LHCN-M2 (cell line): ENCODE measurements at regions not wholly inside any gene's neighbourhood (a gene's known extent, or its start where the extent isn't known, plus 50 kb on each side); places are given as distances from the start of the nearest gene placed in this dataset.

Experiments
- DNase-seq: peaks from one replicate; pipeline ENCODE4 v3.0.0-alpha.2; 2012; ENCODE audit warnings: low read depth

DNA sequence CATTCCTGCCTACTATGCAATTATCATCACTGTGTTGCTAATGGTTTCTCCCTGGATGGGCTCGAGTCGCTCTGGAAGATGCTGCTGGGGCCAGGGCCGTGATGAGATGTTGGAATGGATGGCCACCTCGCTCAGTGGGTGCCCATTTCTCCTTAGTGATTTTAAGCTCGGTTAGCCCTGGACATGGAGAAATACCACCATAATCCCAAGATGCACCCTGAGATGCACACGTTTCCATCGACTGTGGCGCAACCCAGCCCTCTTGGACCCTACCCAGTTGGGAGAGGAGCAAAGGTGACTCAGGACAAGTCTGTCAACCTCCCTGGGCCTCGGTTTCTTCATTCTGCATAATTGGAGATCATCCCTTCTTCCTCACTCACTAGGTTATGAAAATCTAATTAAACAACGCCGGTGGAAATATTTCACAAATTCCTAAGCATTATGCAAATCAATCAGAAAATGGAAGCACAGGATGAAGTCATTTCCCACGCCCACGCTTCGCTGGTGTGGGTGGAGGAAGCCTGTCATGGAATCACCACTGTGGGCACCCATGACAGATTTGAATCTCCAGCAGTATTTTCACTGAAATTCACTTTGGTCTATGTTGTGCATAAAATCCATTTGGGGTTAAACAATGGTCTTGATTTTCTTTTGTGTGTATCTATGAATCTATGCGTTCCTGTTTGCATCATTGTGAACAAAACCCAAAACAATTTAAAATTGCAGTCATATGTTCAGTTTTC, 195.2 kb downstream of the AXIN2 start:
- no peak for DNase-seq

DNA sequence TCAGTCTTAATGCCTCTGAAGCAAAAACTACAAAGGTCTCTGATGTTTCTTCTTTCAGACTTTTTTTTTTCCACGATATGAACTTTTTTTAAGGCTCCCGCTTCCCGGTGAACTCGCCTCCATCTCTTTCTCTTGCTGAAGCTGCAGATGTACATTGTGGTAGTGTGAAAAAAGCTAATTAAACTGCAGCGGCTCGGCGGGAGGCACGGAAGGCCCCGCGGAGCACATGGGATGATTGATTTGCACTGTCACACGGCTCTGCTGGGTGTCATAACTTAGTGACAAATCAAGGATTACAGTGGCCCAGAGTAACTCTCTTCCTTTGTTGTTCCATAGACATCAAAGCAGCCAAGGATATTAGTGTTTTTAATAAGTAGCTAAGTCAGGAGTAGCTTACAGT, 196.3 kb downstream of the AXIN2 start:
- DNase-seq = no peak

DNA sequence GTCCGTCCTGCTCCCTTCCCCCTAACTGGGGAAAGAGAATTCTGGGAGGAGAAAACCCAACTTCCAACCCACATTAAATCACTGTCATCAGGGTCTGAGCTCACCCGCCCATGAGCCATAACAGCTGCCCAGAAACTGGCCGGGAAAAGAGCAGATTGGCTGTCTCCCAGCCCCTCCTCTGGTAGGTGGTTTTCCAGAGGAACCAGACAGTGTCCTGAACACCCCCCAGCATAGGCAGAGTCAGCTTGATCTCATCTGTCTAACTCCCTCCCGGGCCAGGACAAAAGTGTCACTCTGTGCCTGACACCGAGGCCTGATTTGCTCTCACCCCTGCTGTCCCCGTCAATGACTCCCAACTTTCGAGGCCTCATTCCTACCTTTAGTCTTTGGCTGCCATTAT, 197.0 kb downstream of the AXIN2 start:
- DNase-seq = no peak

DNA sequence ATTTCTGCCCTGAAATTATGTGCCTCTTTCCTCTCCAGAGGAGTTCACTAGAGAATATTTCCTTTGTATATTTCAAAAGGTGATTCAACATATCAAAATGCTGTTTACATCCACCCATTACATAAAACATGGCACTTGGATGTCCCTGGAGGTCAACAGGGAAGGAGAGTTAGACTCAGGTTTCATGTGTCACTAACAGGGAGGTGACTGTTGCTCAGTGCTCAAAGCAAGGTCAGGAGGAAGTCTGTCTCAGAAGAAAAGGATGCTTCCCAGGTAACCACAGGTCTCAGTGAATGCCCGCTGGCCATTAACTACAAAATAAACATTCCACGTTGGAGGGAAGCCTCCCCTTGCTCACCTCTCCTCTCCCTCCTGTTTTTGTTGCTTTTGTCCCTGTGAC, 198.6 kb downstream of the AXIN2 start:
- DNase-seq = peak; percentile 14

DNA sequence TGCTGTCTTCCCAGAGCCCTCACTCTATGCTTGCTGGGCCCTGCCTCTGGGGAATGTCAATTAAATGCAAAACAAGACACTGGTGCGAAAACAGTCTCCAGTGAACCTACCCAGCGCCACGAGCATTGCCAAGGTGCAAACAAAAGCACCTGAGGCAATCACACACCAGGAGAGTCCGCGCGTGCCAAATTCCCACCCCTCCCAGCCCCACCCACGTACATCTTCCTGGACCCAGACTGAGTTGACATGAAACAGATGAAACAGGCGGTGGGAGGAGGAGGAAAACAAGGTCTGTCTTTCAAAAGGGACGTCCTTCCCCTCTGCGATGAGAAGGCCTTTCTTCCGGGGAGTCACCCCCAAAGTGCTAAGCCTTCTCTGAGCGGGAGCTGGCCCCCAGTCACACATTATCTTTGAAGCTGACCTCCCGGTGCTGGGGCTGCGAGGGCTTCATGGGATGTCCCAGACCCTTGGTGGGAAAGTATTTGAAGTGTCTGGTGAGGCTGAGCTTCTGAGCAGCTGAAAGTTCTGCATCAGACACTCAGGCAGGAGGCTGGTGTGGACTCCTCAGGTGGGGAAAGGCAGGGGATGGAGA, 200.4 kb downstream of the AXIN2 start:
- DNase-seq = no peak

DNA sequence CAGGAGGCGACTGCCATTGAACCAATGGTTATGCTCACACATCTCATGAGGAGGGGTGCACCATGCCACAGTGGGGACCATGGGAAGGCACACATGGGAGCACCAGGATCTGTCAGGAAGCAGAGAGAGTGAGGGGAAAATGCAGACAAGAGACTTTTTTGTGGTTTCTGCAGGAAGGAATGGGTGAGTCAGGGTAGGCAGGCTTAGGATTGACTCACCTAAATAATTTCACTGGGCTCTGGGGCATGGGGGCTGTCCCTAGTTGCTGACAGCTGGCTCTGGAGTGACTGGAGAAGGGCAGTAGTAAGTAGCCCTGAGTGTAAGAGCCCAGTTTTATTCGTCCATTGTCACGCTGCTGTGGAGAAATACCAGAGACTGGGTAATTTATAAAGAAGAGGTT, 202.4 kb downstream of the AXIN2 start:
- DNase-seq = peak; percentile 94

DNA sequence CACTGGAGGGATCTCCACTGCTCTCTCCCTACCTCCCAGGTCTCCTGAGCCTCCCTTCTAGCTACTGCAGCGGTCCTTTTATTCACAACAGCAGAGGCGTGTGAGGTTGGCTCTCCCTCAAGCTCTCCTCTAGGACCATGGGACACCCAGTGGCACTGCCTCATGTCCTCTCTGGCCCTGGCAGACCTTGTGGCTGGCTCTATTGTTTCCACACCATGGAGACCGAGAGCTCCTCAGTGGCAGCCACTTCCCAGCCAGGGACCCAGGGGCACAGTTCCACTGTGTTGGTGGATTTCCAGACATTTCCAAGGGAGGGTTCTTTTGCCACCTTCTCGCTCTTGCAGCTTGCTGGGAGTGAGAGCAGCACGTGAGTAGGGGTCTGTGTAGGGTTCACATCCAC, 204.9 kb downstream of the AXIN2 start:
- no peak for DNase-seq

DNA sequence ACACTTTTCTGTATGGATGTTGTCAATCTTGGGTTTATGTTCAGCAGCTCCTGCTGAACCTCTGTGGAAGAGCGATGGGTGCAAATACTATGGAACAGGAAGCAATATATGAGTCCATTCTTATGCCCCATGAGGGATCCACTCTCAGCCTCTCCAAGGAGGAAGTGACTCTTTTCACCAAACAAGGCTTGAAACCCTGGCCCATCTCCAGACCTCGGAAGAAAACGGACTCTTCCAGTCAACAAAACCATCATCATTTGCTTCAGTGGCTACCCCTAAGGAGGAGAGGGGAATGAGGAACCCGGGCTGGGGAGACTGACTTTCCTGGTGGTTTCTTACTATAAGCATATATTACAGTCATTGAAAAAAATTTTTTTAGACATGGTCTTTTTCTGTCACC, 206.2 kb downstream of the AXIN2 start:
- DNase-seq = no peak

DNA sequence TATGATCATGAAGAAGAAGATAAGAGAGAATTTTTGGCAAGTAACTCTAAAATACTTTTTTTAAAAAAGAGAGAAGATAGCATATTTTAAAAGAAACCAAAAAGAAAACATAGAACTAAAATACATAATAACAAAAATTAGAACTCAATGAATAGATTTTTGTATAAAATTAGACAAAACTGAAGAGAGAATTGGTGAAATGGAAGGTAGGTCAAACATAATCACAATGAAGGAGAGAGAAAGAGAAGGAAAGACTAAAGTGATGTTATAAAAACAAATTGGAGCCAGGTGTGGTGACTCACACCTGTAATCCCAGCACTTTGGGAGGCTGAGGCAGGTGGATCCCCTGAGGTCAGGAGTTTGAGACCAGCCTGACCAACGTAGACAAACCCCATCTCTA, 211.5 kb downstream of the AXIN2 start:
- no peak for DNase-seq

DNA sequence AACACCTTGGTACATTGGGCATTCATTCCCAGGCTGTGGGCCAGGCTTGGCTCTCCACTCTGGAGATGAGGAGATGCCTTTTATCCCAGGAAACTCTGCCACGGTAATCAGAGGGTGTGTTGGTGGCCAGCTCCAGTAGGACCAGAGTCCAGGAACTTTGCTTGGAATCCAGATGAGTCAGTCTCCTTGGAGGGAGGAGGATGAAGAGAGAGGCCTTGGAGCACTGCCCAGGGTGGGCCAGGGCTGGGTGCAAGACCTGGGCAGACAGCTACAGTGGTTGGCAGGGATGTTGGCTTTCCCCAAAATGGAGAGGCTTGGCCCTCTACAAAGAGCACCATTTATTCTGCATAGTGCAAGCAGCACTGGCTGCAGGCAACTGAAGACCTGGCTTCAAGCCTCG, 209.0 kb downstream of the RGS9 start:
- DNase-seq = no peak

DNA sequence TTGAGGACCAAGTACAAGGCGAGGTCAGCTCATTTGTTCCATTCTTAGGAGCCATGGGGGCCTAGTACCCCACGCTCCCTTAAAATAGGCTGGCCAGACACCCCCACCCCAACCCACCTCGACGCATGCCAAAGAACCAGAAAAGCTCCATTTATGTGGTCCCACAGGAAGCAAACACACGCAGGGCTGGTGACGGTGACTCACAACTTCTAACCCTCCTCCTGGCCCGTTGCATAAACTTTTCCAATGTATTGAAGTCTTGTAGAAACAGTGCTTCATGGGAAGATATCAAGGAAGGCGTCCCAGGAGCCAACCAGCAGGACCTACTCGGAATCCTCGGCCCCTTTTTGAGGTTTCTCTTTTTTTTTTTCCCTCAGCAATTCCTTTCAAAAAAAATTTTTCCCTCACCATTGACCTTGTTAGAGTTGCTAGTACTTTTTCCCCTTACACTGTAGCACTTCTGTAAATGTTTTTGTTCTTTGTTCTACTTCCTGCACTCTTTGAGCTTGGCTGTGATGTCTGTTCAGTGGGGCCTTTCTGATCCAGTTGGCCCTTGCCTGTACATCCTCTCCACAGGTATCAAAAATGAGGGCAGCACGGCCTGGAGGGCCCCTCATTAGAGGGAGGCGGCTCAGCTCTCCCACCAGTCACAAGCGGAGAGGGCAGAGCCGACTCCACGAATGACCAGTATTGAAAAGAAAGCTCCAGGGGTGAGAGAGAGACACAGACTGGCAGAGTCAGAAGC, 208.3 kb downstream of the RGS9 start:
- DNase-seq = no peak

DNA sequence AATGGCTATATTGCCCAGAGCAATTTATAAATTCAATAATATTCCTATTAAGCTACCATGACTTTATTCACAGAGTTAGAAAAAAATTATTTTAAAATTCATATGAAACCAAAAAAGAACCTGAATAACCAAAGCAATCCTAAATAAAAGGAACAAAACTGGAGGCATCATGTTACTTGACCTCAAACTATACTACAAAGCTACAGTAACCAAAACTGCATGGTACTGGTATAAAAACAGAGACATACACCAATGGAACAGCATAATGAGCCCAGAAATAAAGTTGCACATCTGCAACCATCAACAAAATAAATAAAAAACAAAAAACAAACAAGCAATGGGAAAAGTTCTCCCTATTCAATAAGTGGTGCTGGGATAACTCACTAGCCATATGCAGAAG, 203.2 kb downstream of the RGS9 start:
- DNase-seq = no peak

DNA sequence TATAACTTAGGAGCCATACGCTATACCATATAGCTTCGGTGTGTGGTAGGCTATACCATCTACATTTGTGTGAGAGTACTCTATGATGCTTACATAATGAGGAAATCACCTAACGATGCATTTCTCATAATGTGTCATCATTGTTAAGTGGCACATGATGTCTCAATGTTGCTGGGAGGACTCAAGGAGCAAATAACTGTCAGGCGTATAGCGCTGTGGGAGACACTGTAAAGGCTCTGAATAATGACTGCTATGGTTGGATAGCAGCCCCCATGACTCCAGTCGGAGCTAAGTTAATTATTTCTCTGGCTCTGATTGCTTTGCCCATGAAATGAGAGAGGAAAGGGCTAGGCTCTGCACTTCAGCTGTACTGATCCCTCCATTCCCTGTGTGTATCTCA, 197.2 kb downstream of the RGS9 start:
- no peak for DNase-seq

DNA sequence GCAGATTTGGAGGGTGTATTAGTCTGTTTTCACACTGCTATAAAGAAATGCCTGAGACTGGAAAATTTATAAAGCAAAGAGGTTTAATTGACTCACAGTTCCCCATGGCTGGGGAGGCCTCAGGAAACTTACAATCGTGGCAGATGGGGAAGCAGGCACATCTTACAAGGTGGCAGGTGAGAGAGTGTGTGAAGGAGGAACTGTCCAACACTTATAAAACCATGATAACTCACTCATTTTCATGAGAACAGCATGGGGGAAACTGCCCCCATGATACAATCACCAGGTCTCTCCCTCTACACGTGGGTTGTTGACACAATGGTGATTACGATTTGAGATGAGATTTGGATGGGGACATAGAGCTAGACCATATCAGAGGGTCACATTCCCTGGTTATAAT, 195.6 kb downstream of the RGS9 start:
- no peak for DNase-seq

DNA sequence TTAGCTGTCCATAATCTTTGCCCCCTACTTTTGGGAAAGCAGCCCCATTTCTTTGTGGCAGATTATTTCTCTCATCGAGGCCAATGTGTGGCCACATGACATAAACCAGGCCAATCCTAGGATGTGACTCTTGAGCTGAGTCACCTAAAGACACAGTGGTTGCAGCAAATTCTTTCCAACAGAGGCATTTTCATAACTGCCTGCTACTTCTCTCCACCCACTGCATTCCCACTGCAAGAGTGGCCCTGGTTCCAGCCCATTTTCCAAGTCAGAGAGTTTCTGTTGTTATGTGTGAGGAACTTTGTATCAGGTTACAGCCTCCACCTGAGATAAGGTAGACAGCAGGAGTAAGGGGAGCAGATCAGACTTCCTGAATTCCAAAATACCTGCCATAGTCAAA, 195.2 kb downstream of the RGS9 start:
- peak; percentile 29 for DNase-seq

DNA sequence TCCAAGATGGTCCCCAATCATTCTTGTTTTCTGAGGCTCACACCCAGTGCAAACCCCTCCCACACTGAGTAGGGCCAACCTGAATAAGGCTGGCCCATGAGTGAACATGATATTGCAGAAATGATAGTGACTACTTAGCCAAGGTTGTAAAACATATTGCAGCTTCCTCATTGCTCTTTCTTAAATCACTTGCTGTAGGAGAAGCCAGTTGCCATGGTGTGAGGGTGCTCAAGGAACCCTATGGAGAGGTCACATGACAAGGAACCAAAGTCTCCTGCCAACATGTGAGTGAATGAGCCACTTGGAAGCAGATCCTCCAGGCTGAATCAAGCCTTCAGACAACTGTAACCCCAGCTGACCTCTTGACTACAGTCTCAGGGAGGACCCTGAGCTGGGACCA, 191.4 kb downstream of the RGS9 start:
- no peak for DNase-seq

DNA sequence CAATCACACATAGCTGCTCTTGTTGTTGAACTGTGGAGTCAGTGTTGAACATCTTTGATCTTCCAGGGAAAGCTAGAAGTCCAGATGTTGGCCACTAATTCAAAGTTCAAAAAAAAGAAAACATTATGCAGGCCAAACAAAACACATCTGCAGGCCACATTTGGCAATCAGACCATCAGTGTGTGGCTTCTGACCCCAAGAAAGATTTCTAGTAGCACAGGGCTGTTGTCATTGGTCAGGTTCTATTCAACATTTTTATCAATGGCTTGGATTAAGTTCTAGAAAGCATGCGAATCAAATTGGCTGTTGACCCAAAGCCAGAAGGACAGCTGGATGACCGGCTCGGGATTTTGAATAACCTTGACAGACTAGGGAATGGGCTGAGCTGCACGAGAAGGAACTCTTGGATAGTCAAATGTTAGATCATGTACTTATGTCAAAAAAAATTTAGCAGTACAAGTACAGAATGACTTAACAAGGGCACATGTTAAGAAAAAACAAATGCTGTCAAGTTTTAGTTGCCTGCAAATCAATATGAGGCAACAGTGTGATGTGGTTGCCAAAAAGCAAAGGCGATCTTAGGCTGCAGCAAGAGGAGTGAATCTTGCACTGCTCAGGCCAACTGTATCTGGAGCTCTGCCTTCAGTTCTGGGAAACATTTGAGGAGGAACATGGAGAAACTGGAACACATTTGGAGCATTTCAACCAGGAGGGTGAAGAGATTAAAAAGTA, 187.6 kb downstream of the RGS9 start:
- DNase-seq = no peak

DNA sequence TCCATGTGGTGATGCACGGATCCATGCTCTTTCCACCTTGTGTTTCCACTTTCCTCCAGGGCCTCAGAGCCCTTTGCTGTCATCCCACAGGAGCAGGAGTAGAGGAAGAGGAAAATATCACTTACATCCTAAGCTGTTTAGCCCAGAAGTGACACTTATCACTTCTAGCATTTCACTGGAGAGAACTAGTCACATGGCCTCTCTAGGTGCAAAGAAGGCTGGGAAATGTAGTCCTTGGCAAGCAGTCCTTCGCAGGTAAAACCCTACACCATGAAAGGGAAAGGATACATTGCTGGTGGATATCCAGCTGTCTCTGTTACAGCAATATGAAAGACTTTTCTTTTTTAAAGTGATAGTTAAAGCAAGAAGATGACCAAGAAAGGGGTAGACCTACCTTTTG, 185.9 kb downstream of the RGS9 start:
- no peak for DNase-seq

DNA sequence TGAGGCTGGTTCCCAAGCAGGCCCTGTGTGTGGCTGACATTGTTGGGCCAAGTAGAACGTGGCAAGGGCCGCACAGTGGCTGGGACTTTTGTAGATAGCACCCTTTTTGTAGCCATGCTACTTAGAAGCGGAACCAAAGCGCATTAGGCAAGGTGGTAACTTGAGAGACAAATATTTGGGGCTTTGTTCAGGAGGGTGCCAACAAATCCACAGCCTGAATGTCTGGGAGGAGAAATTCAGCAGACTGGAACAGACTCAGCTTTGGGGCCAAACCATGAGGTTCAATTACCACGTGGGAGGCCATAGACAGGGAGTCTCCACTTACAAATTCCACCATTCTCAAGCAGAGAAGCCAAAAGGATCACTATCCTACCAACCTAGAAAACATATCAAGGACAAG, 183.7 kb downstream of the RGS9 start:
- DNase-seq = no peak

DNA sequence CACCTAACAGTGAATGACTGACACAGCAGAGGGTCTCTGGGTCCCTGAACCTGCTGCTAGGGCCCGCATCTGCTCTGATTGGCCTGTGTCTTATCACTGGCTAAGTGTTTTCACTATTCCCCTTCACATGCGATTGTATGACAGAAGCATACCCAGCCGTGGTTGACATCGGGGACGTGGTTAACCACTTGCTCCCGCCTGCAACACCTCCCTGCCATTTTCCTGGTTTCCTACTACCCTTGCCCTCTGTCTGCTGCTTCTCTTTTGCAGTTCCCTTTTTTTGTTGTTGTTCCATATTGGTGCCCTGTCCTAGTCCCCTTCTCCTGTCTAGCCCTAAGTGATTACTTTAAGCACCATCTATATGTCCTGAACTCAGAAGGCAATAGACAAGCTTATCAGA, 177.0 kb downstream of the RGS9 start:
- no peak for DNase-seq

DNA sequence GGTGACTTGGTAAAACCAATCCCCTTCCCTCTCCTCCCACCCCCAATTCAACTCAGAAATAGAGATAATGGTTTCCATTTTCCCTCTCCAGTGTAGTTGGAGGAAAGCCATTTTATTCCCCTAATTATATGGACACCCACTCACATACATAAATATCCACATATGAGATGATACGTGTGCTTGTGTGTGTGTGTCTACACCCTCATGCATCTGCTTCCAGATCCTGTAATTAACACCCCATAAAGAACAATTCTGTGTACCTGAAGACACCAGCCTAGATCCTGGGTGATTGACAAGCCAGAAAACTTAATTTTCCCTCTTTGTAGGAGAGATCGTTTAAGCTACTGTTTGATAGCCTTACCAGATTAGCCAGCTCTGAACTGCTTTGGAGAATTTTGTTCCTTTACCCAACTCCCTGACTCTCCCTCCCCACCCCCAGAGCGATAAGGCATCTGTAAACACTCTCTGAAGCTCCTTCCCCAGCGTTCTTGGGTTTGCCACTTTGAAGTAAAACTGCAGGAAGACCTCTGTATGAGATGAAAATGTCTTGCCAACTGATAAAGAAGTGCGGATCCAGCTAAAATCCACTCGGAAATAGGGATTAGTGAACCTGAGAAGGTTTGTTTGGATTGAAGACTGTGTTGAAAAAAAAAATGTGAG, 175.7 kb downstream of the RGS9 start:
- no peak for DNase-seq

DNA sequence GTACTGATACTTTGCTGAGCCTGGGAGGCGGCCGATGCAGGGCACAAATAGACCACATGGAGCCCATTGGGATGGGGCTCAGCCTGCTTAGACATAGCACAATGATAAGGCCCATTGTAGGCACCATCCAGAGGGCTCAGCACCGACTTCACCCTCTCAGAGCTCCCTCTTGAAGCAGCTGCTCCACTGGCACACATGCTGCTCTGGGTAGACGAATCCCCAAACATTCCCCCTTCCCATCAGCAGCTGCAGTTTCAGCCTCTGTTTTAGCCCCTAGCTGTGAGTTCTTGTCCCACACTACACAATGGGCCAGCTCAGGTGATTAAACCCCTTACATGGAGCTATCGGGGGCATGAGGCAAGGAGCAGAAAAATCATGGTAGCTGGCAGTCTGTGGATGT, 174.1 kb downstream of the RGS9 start:
- no peak for DNase-seq
